H1 (cell line): ENCODE measurements at regions not wholly inside any gene's neighbourhood (a gene's known extent, or its start where the extent isn't known, plus 50 kb on each side); places are given as distances from the start of the nearest gene placed in this dataset.

ENCODE experiments used
- CEBPB ChIP-seq: IDR thresholded peaks from 2 replicates; pipeline ENCODE4 v1.6.1; 2012; ENCODE audit warnings: low read depth, low read length
- CHD2 ChIP-seq: IDR thresholded peaks from 2 replicates; pipeline ENCODE4 v1.6.1; 2012; ENCODE audit warnings: low read length, improper control_type of control experiment
- EP300 ChIP-seq, 2 experiments: IDR thresholded peaks; 1 replicate in 1 of 2; 2 replicates in 1 of 2; pipeline ENCODE4 v1.6.1; 2011 to 2012; ENCODE audit warnings: low read depth in 2 of 2, low read length in 2 of 2, mild to moderate bottlenecking in 2 of 2, borderline replicate concordance in 1 of 2, inconsistent platforms in 1 of 2, moderate library complexity in 1 of 2
- EZH2 ChIP-seq: fragments of 200-600 bp; sonication (generic); IDR thresholded peaks from 2 replicates; pipeline ENCODE4 v1.7.1; 2012; ENCODE audit warnings: low read depth, mild to moderate bottlenecking, moderate library complexity, low read length, inconsistent platforms; ENCODE audit not compliant: severe bottlenecking
- FOSL1 ChIP-seq: IDR thresholded peaks from 2 replicates; pipeline ENCODE4 v1.6.1; 2011; ENCODE audit warnings: mild to moderate bottlenecking, low read depth, low read length, moderate library complexity; ENCODE audit not compliant: insufficient read depth
- GTF2F1 ChIP-seq: IDR thresholded peaks from 2 replicates; pipeline ENCODE4 v1.6.1; 2012; ENCODE audit warnings: low read depth, low read length, improper control_type of control experiment, borderline replicate concordance
- HDAC6 ChIP-seq: IDR thresholded peaks from one replicate; pipeline ENCODE4 v1.7.1; 2012; ENCODE audit warnings: low read depth, mild to moderate bottlenecking, inconsistent platforms, low read length, moderate library complexity
- JUND ChIP-seq: IDR thresholded peaks from 2 replicates; pipeline ENCODE4 v1.6.1; 2011; ENCODE audit warnings: mild to moderate bottlenecking, improper control_type of control experiment, low read length
- KDM1A ChIP-seq: fragments of 200-600, 300-600 bp; sonication (generic); IDR thresholded peaks from 2 replicates; pipeline ENCODE4 v1.7.1; 2016; ENCODE audit warnings: mild to moderate bottlenecking, low read length, borderline replicate concordance
- POLR2A ChIP-seq, 2 experiments: IDR thresholded peaks; 1 replicate in 1 of 2; 2 replicates in 1 of 2; pipeline ENCODE4 v1.6.1; 2011; ENCODE audit warnings: low read depth in 2 of 2, low read length in 2 of 2, mild to moderate bottlenecking in 2 of 2; ENCODE audit errors: control extremely low read depth in 1 of 2
- POLR2AphosphoS5 ChIP-seq: IDR thresholded peaks from 2 replicates; pipeline ENCODE4 v1.6.1; 2011; ENCODE audit warnings: low read depth, low read length
- SP1 ChIP-seq: IDR thresholded peaks from 2 replicates; pipeline ENCODE4 v1.6.1; 2011; ENCODE audit warnings: low read depth, low read length
- TF ChIP-seq, protein P1 (sequence below), 3 experiments: IDR thresholded peaks; 1 replicate in 2 of 3; 2 replicates in 1 of 3; pipeline versions ENCODE4 v1.5.1 to v1.6.1; 2011; ENCODE audit warnings: low read length in 3 of 3, mild to moderate bottlenecking in 3 of 3, inconsistent platforms in 2 of 3, low read depth in 1 of 3, moderate library complexity in 1 of 3; ENCODE audit not compliant: insufficient read depth in 1 of 3; ENCODE audit errors: control extremely low read depth in 1 of 3

DNA sequence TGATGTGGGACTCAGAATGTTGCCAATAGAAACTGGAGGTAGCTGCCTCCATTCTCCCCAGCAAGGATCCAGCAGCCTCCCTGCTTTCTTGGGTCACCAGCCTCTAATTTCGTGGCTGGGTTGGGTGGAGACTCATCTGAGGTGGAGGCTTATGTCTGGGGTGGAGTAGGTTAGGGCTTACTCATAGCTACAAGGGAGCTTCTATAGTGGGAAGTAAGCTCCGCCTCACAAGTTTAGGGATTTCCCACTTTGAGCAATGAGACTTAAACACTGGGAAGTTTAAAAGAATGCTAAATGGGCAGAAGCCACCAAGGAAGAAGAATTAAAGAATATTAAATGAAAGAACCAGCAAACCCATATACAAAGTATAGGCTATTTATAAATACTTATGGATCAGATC, 63.8 kb downstream of the GJD2 start:
- TF ChIP-seq, protein P1, sequence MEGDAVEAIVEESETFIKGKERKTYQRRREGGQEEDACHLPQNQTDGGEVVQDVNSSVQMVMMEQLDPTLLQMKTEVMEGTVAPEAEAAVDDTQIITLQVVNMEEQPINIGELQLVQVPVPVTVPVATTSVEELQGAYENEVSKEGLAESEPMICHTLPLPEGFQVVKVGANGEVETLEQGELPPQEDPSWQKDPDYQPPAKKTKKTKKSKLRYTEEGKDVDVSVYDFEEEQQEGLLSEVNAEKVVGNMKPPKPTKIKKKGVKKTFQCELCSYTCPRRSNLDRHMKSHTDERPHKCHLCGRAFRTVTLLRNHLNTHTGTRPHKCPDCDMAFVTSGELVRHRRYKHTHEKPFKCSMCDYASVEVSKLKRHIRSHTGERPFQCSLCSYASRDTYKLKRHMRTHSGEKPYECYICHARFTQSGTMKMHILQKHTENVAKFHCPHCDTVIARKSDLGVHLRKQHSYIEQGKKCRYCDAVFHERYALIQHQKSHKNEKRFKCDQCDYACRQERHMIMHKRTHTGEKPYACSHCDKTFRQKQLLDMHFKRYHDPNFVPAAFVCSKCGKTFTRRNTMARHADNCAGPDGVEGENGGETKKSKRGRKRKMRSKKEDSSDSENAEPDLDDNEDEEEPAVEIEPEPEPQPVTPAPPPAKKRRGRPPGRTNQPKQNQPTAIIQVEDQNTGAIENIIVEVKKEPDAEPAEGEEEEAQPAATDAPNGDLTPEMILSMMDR (IDR thresholded peaks at IDR 0.05; ENCODE audit: control extremely low read depth in 1 of 3, insufficient read depth in 1 of 3, low read depth in 1 of 3, low read length in 3 of 3): no peak
- TF ChIP-seq HDAC6: no peak
- TF ChIP-seq CHD2: no peak
- TF ChIP-seq EZH2: no peak
- TF ChIP-seq EP300 (IDR thresholded peaks at IDR 0.05; ENCODE audit: borderline replicate concordance in 1 of 2, low read depth in 2 of 2, low read length in 2 of 2): no peak
- TF ChIP-seq KDM1A: no peak
- no peak for TF ChIP-seq GTF2F1
- no peak for TF ChIP-seq CEBPB
- TF ChIP-seq POLR2AphosphoS5: no peak
- TF ChIP-seq POLR2A (IDR thresholded peaks at IDR 0.05; ENCODE audit: control extremely low read depth in 1 of 2, low read depth in 2 of 2, low read length in 2 of 2): no peak
- no peak for TF ChIP-seq SP1
- no peak for TF ChIP-seq FOSL1
- TF ChIP-seq JUND: no peak
